Fibroblast of villous mesenchyme (primary cell): ENCODE measurements at regions not wholly inside any gene's neighbourhood (a gene's known extent, or its start where the extent isn't known, plus 50 kb on each side); places are given as distances from the start of the nearest gene placed in this dataset.

Source experiments
- DNase-seq: peaks from one replicate; pipeline ENCODE4 v3.0.0-alpha.2; 2010; ENCODE audit warnings: low read depth
- H3K4me3 ChIP-seq: 2 replicates; pipeline ENCODE4 v1.5.1; 2011; ENCODE audit warnings: low read depth, mild to moderate bottlenecking, low read length
- CTCF ChIP-seq: IDR thresholded peaks from 2 replicates; pipeline ENCODE4 v1.5.1; 2012; ENCODE audit warnings: low read depth, mild to moderate bottlenecking, low read length; ENCODE audit not compliant: insufficient read depth

GRCh38 chr16:89027281-89027680, 50.3 kb upstream of the CBFA2T3 start:
- no peak overlapping the region for H3K4me3 ChIP-seq
- TF ChIP-seq CTCF, result no peak
- DNase-seq, result no peak

GRCh38 chr16:89031715-89032659, 55.0 kb upstream of the CBFA2T3 start:
- no peak overlapping the region for H3K4me3 ChIP-seq
- no peak for DNase-seq
- no peak for TF ChIP-seq CTCF

GRCh38 chr16:89033304-89033703, 56.3 kb upstream of the CBFA2T3 start:
- no peak for TF ChIP-seq CTCF
- DNase-seq, result no peak
- H3K4me3 ChIP-seq, result no peak overlapping the region

- no peak overlapping the region for H3K4me3 ChIP-seq
- TF ChIP-seq CTCF, result no peak
- DNase-seq, result no peak
Observed at GRCh38 chr16:89033796-89034572, 57.0 kb upstream of the CBFA2T3 start.

- DNase-seq, result no peak
- H3K4me3 ChIP-seq, result no peak overlapping the region
- TF ChIP-seq CTCF, result no peak
Observed at GRCh38 chr16:89034573-89034961, 57.6 kb upstream of the CBFA2T3 start.

GRCh38 chr16:89034971-89035668, 58.1 kb upstream of the CBFA2T3 start:
- no peak for DNase-seq
- no peak overlapping the region for H3K4me3 ChIP-seq
- no peak for TF ChIP-seq CTCF
